CD4-positive, CD25-positive, alpha-beta regulatory T cell (primary cell): ENCODE measurements at regions not wholly inside any gene's neighbourhood (a gene's known extent, or its start where the extent isn't known, plus 50 kb on each side); places are given as distances from the start of the nearest gene placed in this dataset.

Source experiments
- ATAC-seq, 2 donors: fragments of 150-1000 bp; cut with Tn5 transposase; one replicate each; pipeline ENCODE4 v1.10.0; 2021; ENCODE audit warnings: low read depth in 2 of 2, moderate number of reproducible peaks in 2 of 2, moderate library complexity in 1 of 2
- DNase-seq, 3 donors: peaks; one replicate each; pipeline versions ENCODE4 v3.0.0 to v3.0.0-alpha.2; 2012 to 2022; ENCODE audit warnings: mixed read lengths in 1 of 3
- H3K27ac ChIP-seq: one replicate; pipeline ENCODE4 v1.7.0; 2013; ENCODE audit warnings: mild to moderate bottlenecking, low read length; ENCODE audit not compliant: insufficient read depth, poor library complexity, severe bottlenecking
- H3K27me3 ChIP-seq: one replicate; pipeline ENCODE4 v1.7.0; 2013; ENCODE audit warnings: low read length; ENCODE audit not compliant: control insufficient read depth, insufficient read depth
- H3K36me3 ChIP-seq: one replicate; pipeline ENCODE4 v1.7.0; 2013; ENCODE audit warnings: mild to moderate bottlenecking, low read length, moderate library complexity; ENCODE audit not compliant: control insufficient read depth, insufficient read depth
- H3K4me1 ChIP-seq: 2 replicates; pipeline ENCODE4 v1.7.0; 2013; ENCODE audit warnings: mild to moderate bottlenecking, low read length; ENCODE audit not compliant: insufficient read depth, control insufficient read depth, poor library complexity, severe bottlenecking
- H3K4me3 ChIP-seq: one replicate; pipeline ENCODE4 v1.7.0; 2013; ENCODE audit warnings: low read depth, mild to moderate bottlenecking, low read length, moderate library complexity
- H3K9me3 ChIP-seq, 2 experiments: 1 replicate in 1 of 2; 2 replicates in 1 of 2; pipeline ENCODE4 v1.7.0; 2013; ENCODE audit warnings: low read length in 2 of 2, mild to moderate bottlenecking in 1 of 2, moderate library complexity in 1 of 2; ENCODE audit not compliant: control insufficient read depth in 2 of 2
- H3K27ac Mint-ChIP-seq, 3 donors: one replicate each; pipeline ENCODE4 v1.8.0; 2020 to 2022; ENCODE audit warnings: mild to moderate bottlenecking in 3 of 3, mixed read lengths in 3 of 3, moderate library complexity in 2 of 3
- H3K27me3 Mint-ChIP-seq: one replicate; pipeline ENCODE4 v1.8.0; 2022; ENCODE audit warnings: mild to moderate bottlenecking, mixed read lengths
- H3K36me3 Mint-ChIP-seq: one replicate; pipeline ENCODE4 v1.8.0; 2020; ENCODE audit warnings: mixed read lengths
- H3K4me1 Mint-ChIP-seq, 4 donors: one replicate each; pipeline ENCODE4 v1.8.0; 2020 to 2022; ENCODE audit warnings: mixed read lengths in 4 of 4, mild to moderate bottlenecking in 1 of 4
- H3K4me3 Mint-ChIP-seq, 4 donors: one replicate each; pipeline ENCODE4 v1.8.0; 2020 to 2022; ENCODE audit warnings: mild to moderate bottlenecking in 4 of 4, mixed read lengths in 4 of 4, moderate library complexity in 3 of 4
- H3K9me3 Mint-ChIP-seq, 7 donors: one replicate each; pipeline ENCODE4 v1.8.0; 2020 to 2022; ENCODE audit warnings: mixed read lengths in 7 of 7, mild to moderate bottlenecking in 3 of 7, moderate library complexity in 2 of 7

DNA sequence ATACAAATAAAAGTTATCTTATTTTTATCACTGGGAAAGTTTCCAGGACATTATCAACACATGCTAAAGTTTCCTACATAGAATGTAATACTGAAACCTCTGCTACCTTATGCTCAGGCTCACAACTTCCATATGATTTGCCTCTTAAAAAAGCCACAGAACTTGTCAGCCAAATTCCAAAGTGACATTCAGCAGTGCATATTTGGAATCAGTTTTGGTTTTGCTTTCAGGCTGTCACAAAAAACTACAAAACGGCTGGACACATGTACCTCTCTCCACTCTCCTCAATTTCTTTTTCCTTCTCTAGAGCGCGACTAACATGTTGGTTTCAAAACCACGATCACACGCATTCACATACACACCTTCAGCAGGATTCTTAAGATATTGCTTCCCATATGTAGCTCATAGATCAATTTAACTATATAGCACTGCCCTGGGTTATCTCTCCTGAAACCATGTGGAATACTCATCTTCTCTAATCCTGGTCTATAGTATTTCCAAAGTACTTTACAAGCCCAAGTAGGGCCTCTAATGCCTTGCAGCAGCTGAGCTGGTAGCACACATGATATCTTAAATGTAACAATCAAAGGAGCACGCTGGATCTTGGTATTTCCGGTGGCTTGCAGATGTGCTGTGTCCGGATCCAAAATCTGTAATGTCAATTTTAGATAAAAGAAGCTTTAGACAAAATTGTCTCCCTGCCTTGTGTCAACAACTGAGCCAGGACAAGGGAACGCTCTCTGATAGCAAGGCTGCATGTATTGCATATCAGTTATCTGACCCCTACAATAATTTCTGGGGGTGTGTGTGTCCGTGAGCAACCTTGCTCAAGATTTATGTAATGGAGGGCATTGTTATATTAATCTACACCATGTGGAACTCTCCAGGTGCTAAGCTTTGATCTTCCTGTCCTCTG, 203.2 kb downstream of the DMRT2 start:
- Mint-ChIP-seq H3K27me3 (no peaks in the 10 kb centered on the region), H3K4me3 (no peak overlapping the region), H3K27ac (no peak overlapping the region), H3K36me3 (no peaks in the 10 kb centered on the region), H3K4me1 (no peaks in the 10 kb centered on the region), H3K9me3 (peaks cover 0 to 3% (median 2%) of the 10 kb centered on the region in 7 donors)
- Histone ChIP-seq H3K9me3 (no peaks in the 10 kb centered on the region), H3K27me3 (no peaks in the 10 kb centered on the region), H3K4me3 (no peak overlapping the region), H3K36me3 (no peaks in the 10 kb centered on the region), H3K27ac (no peak overlapping the region), H3K4me1 (no peaks in the 10 kb centered on the region)
- no peak for ATAC-seq
- DNase-seq: no peak

DNA sequence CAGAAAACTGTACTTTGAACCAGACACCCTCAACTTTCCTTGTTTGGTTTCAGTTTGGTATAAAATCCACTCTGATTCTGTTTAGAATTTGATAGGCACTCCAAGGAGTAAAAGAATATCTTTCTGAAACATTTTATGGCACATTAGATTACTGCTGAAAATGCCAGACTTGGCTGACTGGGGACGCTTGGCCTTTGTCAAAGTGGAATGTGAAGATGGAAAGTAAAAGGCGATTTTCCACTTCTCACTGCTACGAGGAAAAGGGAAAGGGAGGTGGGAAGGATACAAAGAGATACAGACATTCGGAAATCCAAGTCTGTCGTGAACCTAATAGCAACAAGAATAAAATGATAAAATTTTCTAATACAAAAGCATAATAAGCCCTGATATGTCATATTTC, 203.9 kb downstream of the DMRT2 start:
- H3K36me3 ChIP-seq: no peaks in the 10 kb centered on the region
- peaks cover 0 to 3% (median 2%) of the 10 kb centered on the region in 7 donors for H3K9me3 Mint-ChIP-seq
- no peaks in the 10 kb centered on the region for H3K4me1 ChIP-seq
- no peak overlapping the region for H3K27ac Mint-ChIP-seq
- no peak overlapping the region for H3K4me3 Mint-ChIP-seq
- no peaks in the 10 kb centered on the region for H3K27me3 ChIP-seq
- no peak overlapping the region for H3K4me3 ChIP-seq
- no peaks in the 10 kb centered on the region for H3K27me3 Mint-ChIP-seq
- H3K36me3 Mint-ChIP-seq: no peaks in the 10 kb centered on the region
- no peaks in the 10 kb centered on the region for H3K9me3 ChIP-seq
- H3K4me1 Mint-ChIP-seq: no peaks in the 10 kb centered on the region
- no peak for ATAC-seq
- H3K27ac ChIP-seq: no peak overlapping the region
- DNase-seq: no peak

DNA sequence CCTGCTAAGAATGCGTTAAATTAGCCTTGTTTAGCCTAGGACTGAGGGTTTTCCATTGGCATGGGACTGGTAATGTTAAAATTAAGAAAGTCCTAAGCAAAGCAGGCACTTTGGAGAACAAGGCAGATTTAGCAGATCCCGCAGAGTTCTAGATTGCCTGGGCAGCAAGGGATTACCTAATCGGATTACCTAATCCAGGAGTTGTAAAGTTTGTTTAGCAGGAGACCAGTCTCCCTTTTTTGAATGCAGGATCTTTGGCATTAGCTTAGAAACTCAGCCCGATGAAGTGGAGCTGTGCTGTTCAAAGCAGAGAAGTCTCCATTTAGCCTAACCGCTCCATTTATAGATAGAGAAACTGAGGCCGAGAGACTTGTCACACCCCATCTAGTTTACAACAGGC, 206.0 kb downstream of the DMRT2 start:
- Histone ChIP-seq H3K36me3 (no peaks in the 10 kb centered on the region), H3K9me3 (no peaks in the 10 kb centered on the region), H3K27ac (no peak overlapping the region), H3K4me1 (no peaks in the 10 kb centered on the region), H3K4me3 (no peak overlapping the region), H3K27me3 (no peaks in the 10 kb centered on the region)
- ATAC-seq: no peak
- H3K27me3 Mint-ChIP-seq: no peaks in the 10 kb centered on the region
- no peak overlapping the region for H3K4me3 Mint-ChIP-seq
- DNase-seq: no peak
- H3K27ac Mint-ChIP-seq: no peak overlapping the region
- no peaks in the 10 kb centered on the region for H3K36me3 Mint-ChIP-seq
- H3K4me1 Mint-ChIP-seq: no peaks in the 10 kb centered on the region
- H3K9me3 Mint-ChIP-seq: peaks cover 0 to 3% (median 2%) of the 10 kb centered on the region in 7 donors

DNA sequence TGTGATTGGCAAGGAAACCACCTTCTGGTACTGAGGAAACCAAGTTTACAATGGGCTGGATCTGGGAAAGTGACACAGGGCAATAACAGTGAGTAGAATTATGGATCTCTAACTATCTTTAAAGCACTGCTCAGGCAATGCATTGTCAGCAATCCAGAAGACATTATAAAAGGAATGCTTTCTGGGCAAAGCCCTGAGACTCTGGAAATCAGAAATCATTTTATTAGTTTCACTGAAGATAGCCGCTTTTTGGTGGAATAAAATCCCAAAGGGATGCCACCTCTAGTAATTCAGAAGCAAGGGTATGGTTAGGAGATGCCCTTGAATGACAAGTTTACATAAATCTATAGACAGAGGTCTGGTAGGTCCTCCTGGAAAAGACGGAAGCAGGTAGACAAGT, 211.1 kb downstream of the DMRT2 start:
- Histone ChIP-seq H3K27ac (no peak overlapping the region), H3K9me3 (no peaks in the 10 kb centered on the region), H3K27me3 (no peaks in the 10 kb centered on the region), H3K4me1 (no peaks in the 10 kb centered on the region), H3K36me3 (no peaks in the 10 kb centered on the region), H3K4me3 (no peak overlapping the region)
- Mint-ChIP-seq H3K4me3 (no peak overlapping the region), H3K9me3 (peaks cover 0 to 3% (median 0%) of the 10 kb centered on the region in 7 donors), H3K36me3 (no peaks in the 10 kb centered on the region), H3K27ac (no peak overlapping the region), H3K4me1 (no peaks in the 10 kb centered on the region), H3K27me3 (peaks cover 4% of the 10 kb centered on the region)
- ATAC-seq (no peak), DNase-seq (no peak)

DNA sequence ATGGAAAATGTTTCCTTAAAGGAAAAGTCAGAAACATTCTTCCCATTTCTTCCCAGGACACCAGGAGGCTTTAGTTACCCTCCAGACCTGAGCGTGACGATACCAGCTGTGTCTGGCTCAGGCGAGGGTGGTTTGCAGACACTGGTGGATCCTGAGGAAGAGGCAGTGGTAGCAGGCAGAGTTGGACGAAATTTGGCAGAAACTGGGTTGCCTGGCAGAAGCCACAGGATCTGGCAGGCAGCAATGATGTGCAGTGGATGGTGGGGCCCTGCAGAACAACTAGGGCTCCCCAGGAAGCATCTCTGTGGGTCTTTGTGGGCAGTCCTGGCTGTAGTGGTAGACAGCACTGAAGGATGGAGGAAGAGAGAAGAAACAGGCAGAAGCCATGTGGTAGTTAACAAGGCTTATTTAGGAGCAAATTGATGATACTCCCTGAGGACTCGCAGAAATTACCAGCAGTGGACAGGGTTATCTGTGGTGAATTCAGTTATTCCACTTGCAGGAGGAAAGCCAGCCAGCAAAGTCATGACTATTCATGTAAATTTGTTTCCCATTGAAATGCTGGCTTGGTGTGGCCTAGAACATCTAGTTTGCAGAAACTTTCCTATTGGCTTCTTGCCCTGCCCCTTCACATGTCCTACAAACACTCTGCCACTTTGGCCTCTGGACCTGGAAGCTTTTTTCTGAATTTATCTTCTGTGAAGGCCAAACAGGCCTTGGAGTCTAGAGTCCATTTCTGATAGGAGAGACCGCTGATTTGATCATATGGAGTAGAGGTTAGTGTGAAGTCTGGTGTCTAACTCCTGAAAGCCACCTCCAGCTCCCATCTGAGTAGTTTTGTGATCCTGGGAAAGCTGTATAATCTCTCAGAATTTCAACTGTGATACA, 212.0 kb downstream of the DMRT2 start:
- Mint-ChIP-seq H3K4me1 (no peaks in the 10 kb centered on the region), H3K27me3 (peaks cover 4% of the 10 kb centered on the region), H3K9me3 (peaks cover 0 to 2% (median 0%) of the 10 kb centered on the region in 7 donors), H3K36me3 (no peaks in the 10 kb centered on the region), H3K4me3 (peak overlapping the region in 1 of 4 donors; percentile 55), H3K27ac (no peak overlapping the region)
- Histone ChIP-seq H3K4me3 (no peak overlapping the region), H3K36me3 (no peaks in the 10 kb centered on the region), H3K4me1 (no peaks in the 10 kb centered on the region), H3K27ac (no peak overlapping the region), H3K27me3 (no peaks in the 10 kb centered on the region), H3K9me3 (no peaks in the 10 kb centered on the region)
- DNase-seq: no peak
- no peak for ATAC-seq

DNA sequence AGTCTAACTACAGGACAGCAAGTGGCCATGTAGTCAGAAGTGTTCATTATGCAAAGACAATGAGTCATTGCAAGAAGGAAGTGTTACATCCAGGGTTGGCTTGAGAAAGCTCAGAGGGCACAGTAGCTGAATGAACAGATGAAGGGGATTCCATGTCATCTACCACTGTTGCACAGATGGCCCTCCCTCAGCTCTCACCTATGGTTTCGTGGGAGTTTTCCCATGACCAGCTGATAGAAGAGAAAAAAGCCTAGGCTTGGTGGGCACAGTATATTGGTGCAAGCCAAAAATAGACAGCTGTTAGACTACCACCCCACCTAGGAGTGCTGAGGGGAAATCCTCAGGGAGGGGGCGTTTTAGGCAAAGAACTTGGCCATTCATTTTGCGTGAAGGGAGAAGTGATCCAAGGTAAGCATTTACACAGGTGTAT, 217.0 kb downstream of the DMRT2 start:
- Mint-ChIP-seq H3K27ac (no peak overlapping the region), H3K4me3 (no peak overlapping the region), H3K36me3 (no peaks in the 10 kb centered on the region), H3K9me3 (peaks cover 0 to 2% (median 0%) of the 10 kb centered on the region in 7 donors), H3K4me1 (no peaks in the 10 kb centered on the region), H3K27me3 (peaks cover 4% of the 10 kb centered on the region)
- DNase-seq: no peak
- Histone ChIP-seq H3K9me3 (no peaks in the 10 kb centered on the region), H3K27ac (no peak overlapping the region), H3K4me1 (no peaks in the 10 kb centered on the region), H3K36me3 (no peaks in the 10 kb centered on the region), H3K4me3 (no peak overlapping the region), H3K27me3 (no peaks in the 10 kb centered on the region)
- ATAC-seq: no peak

DNA sequence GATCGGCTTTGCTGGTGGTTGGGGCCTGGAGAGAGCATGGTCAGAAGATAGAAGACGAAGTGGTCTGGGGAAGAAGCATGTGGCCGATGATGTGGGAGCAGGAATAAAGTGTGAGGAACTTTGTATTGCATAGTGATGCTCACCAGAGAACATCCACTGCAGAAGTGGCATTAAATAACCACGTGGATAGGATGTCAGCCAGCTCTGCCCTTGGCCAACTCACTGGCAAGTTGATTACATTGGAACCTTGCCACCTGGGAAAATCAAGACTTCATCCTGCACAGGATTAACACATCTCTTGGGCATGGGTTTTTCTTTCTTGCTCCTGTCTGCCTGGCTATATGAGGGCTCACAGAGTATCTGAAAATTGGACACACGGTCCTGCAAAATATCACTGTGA, 217.4 kb downstream of the DMRT2 start:
- Mint-ChIP-seq H3K36me3 (no peaks in the 10 kb centered on the region), H3K9me3 (peaks cover 0 to 2% (median 0%) of the 10 kb centered on the region in 7 donors)

More for the DNA sequence above, 217.4 kb downstream of the DMRT2 start:
- DNase-seq: no peak
- ATAC-seq: no peak
- H3K27ac ChIP-seq: no peak overlapping the region
- Mint-ChIP-seq H3K27ac (no peak overlapping the region), H3K4me3 (no peak overlapping the region), H3K27me3 (peaks cover 4% of the 10 kb centered on the region), H3K4me1 (no peaks in the 10 kb centered on the region)
- no peaks in the 10 kb centered on the region for H3K36me3 ChIP-seq
- H3K27me3 ChIP-seq: no peaks in the 10 kb centered on the region
- no peaks in the 10 kb centered on the region for H3K9me3 ChIP-seq
- no peak overlapping the region for H3K4me3 ChIP-seq
- H3K4me1 ChIP-seq: no peaks in the 10 kb centered on the region
